ENCODE measurements at regions not wholly inside any gene's neighbourhood (a gene's known extent, or its start where the extent isn't known, plus 50 kb on each side); places are given as distances from the start of the nearest gene placed in this dataset.

DNA sequence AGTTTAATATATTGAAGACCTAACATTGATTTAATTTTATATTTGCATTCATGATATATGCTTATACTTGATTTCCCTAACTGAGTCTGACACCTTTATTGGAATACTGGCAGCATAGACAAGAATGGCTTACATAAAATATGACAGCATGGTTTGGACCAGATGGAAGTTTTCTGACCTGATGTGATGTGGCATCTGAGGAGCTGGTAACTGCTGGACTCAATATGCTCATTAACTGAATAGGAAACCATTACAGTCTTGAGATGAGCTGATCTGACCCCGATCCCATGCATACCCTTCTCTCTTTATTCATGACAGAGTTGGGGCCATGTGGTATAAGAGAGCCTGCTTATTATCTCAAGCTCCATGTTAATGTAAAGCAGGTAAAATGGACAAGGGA is 604.8 kb upstream of the SEL1L start:
- Mint-ChIP-seq H3K9me3 (ENCODE audit: unreplicated experiment) (peaks cover 20% of the 10 kb centered on the region), H3K27ac (ENCODE audit: unreplicated experiment) (no peak overlapping the region), H3K36me3 (ENCODE audit: insufficient read depth, unreplicated experiment) (no peaks in the 10 kb centered on the region), H3K27me3 (ENCODE audit: insufficient read depth, unreplicated experiment) (no peaks in the 10 kb centered on the region), H3K4me1 (ENCODE audit: low read depth, unreplicated experiment) (no peaks in the 10 kb centered on the region), H3K4me3 (ENCODE audit: unreplicated experiment) (no peak overlapping the region)
- no peaks in the 10 kb centered on the region for H3K4me1 ChIP-seq
- no TSS peak for BruUV-seq (replicated peaks)
- DNase-seq = no peak
- H3K4me3 ChIP-seq (ENCODE audit: low read depth, low read length) = no peak overlapping the region
- no peaks in the 10 kb centered on the region for H3K36me3 ChIP-seq (ENCODE audit: control insufficient read depth, insufficient read depth, low read length)
- H3K27me3 ChIP-seq (replicated peaks; ENCODE audit: control insufficient read depth, insufficient read depth, low read length) = no peaks in the 10 kb centered on the region
- TF ChIP-seq, protein P1, sequence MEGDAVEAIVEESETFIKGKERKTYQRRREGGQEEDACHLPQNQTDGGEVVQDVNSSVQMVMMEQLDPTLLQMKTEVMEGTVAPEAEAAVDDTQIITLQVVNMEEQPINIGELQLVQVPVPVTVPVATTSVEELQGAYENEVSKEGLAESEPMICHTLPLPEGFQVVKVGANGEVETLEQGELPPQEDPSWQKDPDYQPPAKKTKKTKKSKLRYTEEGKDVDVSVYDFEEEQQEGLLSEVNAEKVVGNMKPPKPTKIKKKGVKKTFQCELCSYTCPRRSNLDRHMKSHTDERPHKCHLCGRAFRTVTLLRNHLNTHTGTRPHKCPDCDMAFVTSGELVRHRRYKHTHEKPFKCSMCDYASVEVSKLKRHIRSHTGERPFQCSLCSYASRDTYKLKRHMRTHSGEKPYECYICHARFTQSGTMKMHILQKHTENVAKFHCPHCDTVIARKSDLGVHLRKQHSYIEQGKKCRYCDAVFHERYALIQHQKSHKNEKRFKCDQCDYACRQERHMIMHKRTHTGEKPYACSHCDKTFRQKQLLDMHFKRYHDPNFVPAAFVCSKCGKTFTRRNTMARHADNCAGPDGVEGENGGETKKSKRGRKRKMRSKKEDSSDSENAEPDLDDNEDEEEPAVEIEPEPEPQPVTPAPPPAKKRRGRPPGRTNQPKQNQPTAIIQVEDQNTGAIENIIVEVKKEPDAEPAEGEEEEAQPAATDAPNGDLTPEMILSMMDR (IDR thresholded peaks at IDR 0.05; ENCODE audit: insufficient read depth in 1 of 2, low read depth in 1 of 2, low read length in 1 of 2, severe bottlenecking in 1 of 2, unreplicated experiment in 1 of 2) = no peak
- ChIA-PET CTCF (no interaction called here), POLR2A (no interaction called here)
- intact Hi-C loops (cut with micrococcal nuclease; ENCODE audit: unreplicated experiment) = no loop called here
- H3K9me3 ChIP-seq = no peaks in the 10 kb centered on the region

DNA sequence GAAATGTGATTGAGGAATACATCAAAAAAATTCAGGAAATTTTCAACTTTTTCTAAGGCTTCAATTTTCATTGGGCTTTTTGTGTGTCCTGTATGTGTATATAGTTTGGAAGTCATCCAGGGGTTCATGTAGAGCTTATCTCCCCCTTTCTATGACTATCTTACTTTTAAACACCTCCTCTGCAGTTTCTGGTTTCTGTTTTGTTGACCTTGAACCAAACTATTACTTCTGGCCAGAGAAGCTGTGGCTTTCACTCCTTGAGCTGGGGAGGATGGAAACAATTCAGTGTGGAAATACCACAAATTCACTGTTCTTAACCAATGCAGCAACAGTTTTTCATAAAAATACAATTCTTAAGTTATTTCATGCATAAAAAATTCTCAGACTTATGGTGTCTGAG is 613.2 kb upstream of the SEL1L start:
- no peaks in the 10 kb centered on the region for H3K4me1 ChIP-seq

DNA sequence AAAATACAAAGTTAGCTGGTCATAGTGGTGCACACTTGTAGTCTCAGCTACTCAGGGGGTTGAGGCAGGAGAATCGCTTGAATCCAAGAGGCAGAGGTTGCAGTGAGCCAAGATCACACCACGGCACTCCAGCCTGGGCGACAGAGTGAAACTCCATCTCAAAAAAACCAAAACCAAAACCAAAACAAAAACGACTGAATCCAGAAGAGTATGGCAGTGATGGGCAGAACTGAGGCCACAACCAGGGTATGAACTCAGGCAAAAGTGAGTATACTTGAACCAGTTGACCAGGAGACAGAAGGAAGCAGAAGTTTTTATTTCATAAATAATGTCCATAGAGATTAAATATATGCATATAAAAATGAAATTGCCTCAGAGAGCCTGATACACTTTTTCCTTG is 620.0 kb upstream of the SEL1L start:
- Mint-ChIP-seq H3K4me3 (ENCODE audit: unreplicated experiment) (no peak overlapping the region), H3K9me3 (ENCODE audit: unreplicated experiment) (no peaks in the 10 kb centered on the region), H3K4me1 (ENCODE audit: low read depth, unreplicated experiment) (no peaks in the 10 kb centered on the region), H3K27ac (ENCODE audit: unreplicated experiment) (no peak overlapping the region), H3K36me3 (ENCODE audit: insufficient read depth, unreplicated experiment) (no peaks in the 10 kb centered on the region), H3K27me3 (ENCODE audit: insufficient read depth, unreplicated experiment) (no peaks in the 10 kb centered on the region)
- Histone ChIP-seq H3K4me3 (ENCODE audit: low read depth, low read length) (no peak overlapping the region), H3K9me3 (no peaks in the 10 kb centered on the region), H3K27me3 (replicated peaks; ENCODE audit: control insufficient read depth, insufficient read depth, low read length) (no peaks in the 10 kb centered on the region), H3K36me3 (ENCODE audit: control insufficient read depth, insufficient read depth, low read length) (no peaks in the 10 kb centered on the region), H3K4me1 (no peaks in the 10 kb centered on the region)
- ChIA-PET CTCF (no interaction called here), POLR2A (no interaction called here)
- intact Hi-C loops (cut with micrococcal nuclease; ENCODE audit: unreplicated experiment) = no loop called here
- DNase-seq = no peak
- TF ChIP-seq, protein P1 (IDR thresholded peaks at IDR 0.05; ENCODE audit: insufficient read depth in 1 of 2, low read depth in 1 of 2, low read length in 1 of 2, severe bottlenecking in 1 of 2, unreplicated experiment in 1 of 2) = no peak
- no TSS peak for BruUV-seq (replicated peaks)

More for the DNA sequence above, 613.2 kb upstream of the SEL1L start:
- Mint-ChIP-seq H3K27ac (ENCODE audit: unreplicated experiment) (no peak overlapping the region), H3K36me3 (ENCODE audit: insufficient read depth, unreplicated experiment) (no peaks in the 10 kb centered on the region), H3K4me3 (ENCODE audit: unreplicated experiment) (no peak overlapping the region), H3K27me3 (ENCODE audit: insufficient read depth, unreplicated experiment) (no peaks in the 10 kb centered on the region), H3K9me3 (ENCODE audit: unreplicated experiment) (no peaks in the 10 kb centered on the region), H3K4me1 (ENCODE audit: low read depth, unreplicated experiment) (no peaks in the 10 kb centered on the region)
- no TSS peak for BruUV-seq (replicated peaks)
- no peak for DNase-seq
- intact Hi-C loops (cut with micrococcal nuclease; ENCODE audit: unreplicated experiment) = no loop called here
- ChIA-PET POLR2A (no interaction called here), CTCF (no interaction called here)
- Histone ChIP-seq H3K27me3 (replicated peaks; ENCODE audit: control insufficient read depth, insufficient read depth, low read length) (no peaks in the 10 kb centered on the region), H3K4me3 (ENCODE audit: low read depth, low read length) (no peak overlapping the region), H3K9me3 (no peaks in the 10 kb centered on the region; the same call in 1 of the 2 replicates), H3K36me3 (ENCODE audit: control insufficient read depth, insufficient read depth, low read length) (no peaks in the 10 kb centered on the region)
- TF ChIP-seq, protein P1 (IDR thresholded peaks at IDR 0.05; ENCODE audit: insufficient read depth in 1 of 2, low read depth in 1 of 2, low read length in 1 of 2, severe bottlenecking in 1 of 2, unreplicated experiment in 1 of 2) = no peak

All from Caco-2 (cell line).